IMR-90 (cell line): ENCODE measurements at regions not wholly inside any gene's neighbourhood (a gene's known extent, or its start where the extent isn't known, plus 50 kb on each side); places are given as distances from the start of the nearest gene placed in this dataset.

Source experiments
- ATAC-seq: fragments of 200-7000 bp; cut with Tn5 transposase; 2 replicates; pipeline ENCODE4 v1.9.1; 2020; ENCODE audit warnings: low read depth, mild to moderate bottlenecking, moderate library complexity
- BruUV-seq: library from RNA; stranded (reverse); fragments of 400-500 nt; replicated peaks from 2 replicates; lab custom pipeline; 2021; lab: Mats Ljungman, UMichigan
- CTCF ChIA-PET: fragments of 300-600 bp; formaldehyde crosslinking; extraction: SDS; loops from one replicate; lab custom pipeline; 2021; ENCODE audit warnings: antibody characterized with exemption; lab: Yijun Ruan, JAX
- POLR2A ChIA-PET: fragments of 300-600 bp; sonication (Branson Sonifier 250); formaldehyde crosslinking; loops from one replicate; lab custom pipeline; 2022; ENCODE audit warnings: antibody characterized with exemption; ENCODE audit not compliant: unreplicated experiment; lab: Charles Lee
- DNase-seq: peaks from one replicate; pipeline ENCODE4 v3.0.0; 2013
- H2AFZ ChIP-seq: replicated peaks from 2 replicates; pipeline ENCODE3; 2013; ENCODE audit warnings: low read length, mild to moderate bottlenecking; ENCODE audit not compliant: poor library complexity
- H2AK5ac ChIP-seq: 2 replicates; pipeline ENCODE4 v1.6.1; 2013; ENCODE audit warnings: low read depth, low read length, inconsistent platforms
- H2AK9ac ChIP-seq: replicated peaks from 2 replicates; pipeline ENCODE3; 2013; ENCODE audit warnings: mild to moderate bottlenecking, low read depth, low read length, moderate library complexity; ENCODE audit not compliant: poor library complexity
- H2BK120ac ChIP-seq: 2 replicates; pipeline ENCODE4 v1.6.1; 2013; ENCODE audit warnings: low read depth, low read length, inconsistent platforms
- H2BK15ac ChIP-seq: 3 replicates; pipeline ENCODE4 v1.6.1; 2013; ENCODE audit warnings: low read depth, low read length, inconsistent platforms
- H2BK20ac ChIP-seq: 2 replicates; pipeline ENCODE4 v1.6.1; 2013; ENCODE audit warnings: low read depth, mild to moderate bottlenecking, inconsistent platforms, low read length, moderate library complexity
- H2BK5ac ChIP-seq: 2 replicates; pipeline ENCODE4 v1.6.1; 2013; ENCODE audit warnings: mild to moderate bottlenecking, low read depth, low read length, inconsistent platforms; ENCODE audit not compliant: poor library complexity, severe bottlenecking
- H3K14ac ChIP-seq: replicated peaks from 2 replicates; pipeline ENCODE4 v1.6.1; 2013; ENCODE audit warnings: low read depth, low read length, inconsistent platforms
- H3K18ac ChIP-seq: 2 replicates; pipeline ENCODE4 v1.6.1; 2013; ENCODE audit warnings: low read depth, low read length, control low read depth
- H3K23ac ChIP-seq: 2 replicates; pipeline ENCODE4 v1.6.1; 2013; ENCODE audit warnings: low read depth, low read length, inconsistent platforms
- H3K27ac ChIP-seq: 2 replicates; pipeline ENCODE4 v1.5.1; 2013; ENCODE audit warnings: mild to moderate bottlenecking, control low read depth, low read length; ENCODE audit not compliant: insufficient read depth
- H3K27me3 ChIP-seq: 2 replicates; pipeline ENCODE4 v1.6.1; 2013; ENCODE audit warnings: low read length; ENCODE audit not compliant: control insufficient read depth, insufficient read depth
- H3K36me3 ChIP-seq: 2 replicates; pipeline ENCODE4 v1.6.1; 2013; ENCODE audit warnings: low read length, mixed read lengths; ENCODE audit not compliant: control insufficient read depth, insufficient read depth
- H3K4ac ChIP-seq: 2 replicates; pipeline ENCODE4 v1.6.1; 2013; ENCODE audit warnings: low read depth, low read length, inconsistent platforms
- H3K4me1 ChIP-seq: 2 replicates; pipeline ENCODE4 v1.6.1; 2013; ENCODE audit warnings: low read length, mixed read lengths; ENCODE audit not compliant: control insufficient read depth, insufficient read depth
- H3K4me2 ChIP-seq: 2 replicates; pipeline ENCODE4 v1.6.1; 2013; ENCODE audit warnings: low read depth, mild to moderate bottlenecking, control low read depth, low read length, moderate library complexity
- H3K4me3 ChIP-seq: 2 replicates; pipeline ENCODE4 v1.5.1; 2013; ENCODE audit warnings: low read depth, mild to moderate bottlenecking, control low read depth, low read length, moderate library complexity; ENCODE audit not compliant: insufficient read depth
- H3K56ac ChIP-seq: 2 replicates; pipeline ENCODE4 v1.6.1; 2013; ENCODE audit warnings: low read length, inconsistent platforms; ENCODE audit not compliant: insufficient read depth; ENCODE audit errors: extremely low read depth
- H3K79me1 ChIP-seq, 2 experiments: 2 replicates each; pipeline ENCODE4 v1.6.1; 2013; ENCODE audit warnings: low read length in 2 of 2, inconsistent platforms in 1 of 2, low read depth in 1 of 2
- H3K9ac ChIP-seq: 2 replicates; pipeline ENCODE4 v1.6.1; 2013; ENCODE audit warnings: low read depth, low read length, control low read depth
- H3K9me1 ChIP-seq: 2 replicates; pipeline ENCODE4 v1.6.1; 2013; ENCODE audit warnings: low read length, inconsistent platforms; ENCODE audit not compliant: insufficient read depth
- H3K9me3 ChIP-seq: 2 replicates; pipeline ENCODE4 v1.6.1; 2013; ENCODE audit warnings: low read length; ENCODE audit not compliant: control insufficient read depth, insufficient read depth
- H4K20me1 ChIP-seq: 2 replicates; pipeline ENCODE4 v1.6.1; 2013; ENCODE audit warnings: low read length, inconsistent platforms; ENCODE audit not compliant: insufficient read depth
- H4K5ac ChIP-seq: 2 replicates; pipeline ENCODE4 v1.6.1; 2013; ENCODE audit warnings: mild to moderate bottlenecking, low read depth, low read length, control low read depth
- H4K8ac ChIP-seq, 2 experiments: 2 replicates each; pipeline ENCODE4 v1.6.1; 2013; ENCODE audit warnings: low read depth in 2 of 2, low read length in 2 of 2, control low read depth in 1 of 2, inconsistent platforms in 1 of 2
- H4K91ac ChIP-seq: 2 replicates; pipeline ENCODE4 v1.6.1; 2013; ENCODE audit warnings: low read depth, low read length, inconsistent platforms; ENCODE audit not compliant: insufficient read depth
- MXI1 ChIP-seq: IDR thresholded peaks from 2 replicates; pipeline ENCODE4 v1.6.1; 2012; ENCODE audit warnings: low read depth, mild to moderate bottlenecking, low read length, moderate library complexity, borderline replicate concordance
- SMC3 ChIP-seq: fragments of 150-350 bp; IDR thresholded peaks from 2 replicates; pipeline ENCODE4 v1.6.1; 2016; ENCODE audit warnings: low read depth, mild to moderate bottlenecking, antibody characterized with exemption, low read length, moderate library complexity
- WGBS, 2 experiments: methylation state at CpG; one replicate each; pipeline versions ENCODE4 v1.1.5 to v1.1.7; 2013; ENCODE audit warnings: missing lambda C conversion rate in 2 of 2; ENCODE audit not compliant: insufficient read length in 1 of 2; ENCODE audit errors: extremely low coverage in 2 of 2; 5-methylcytosine and 5-hydroxymethylcytosine counted together
- dilution Hi-C: fragments of 300-500 bp; cut with HindIII; formaldehyde crosslinking; loops from one replicate; pipeline ENCODE4 v1.14.3; 2018; ENCODE audit warnings: low sequenced_read_pairs; ENCODE audit not compliant: unreplicated experiment
- in situ Hi-C: fragments of 300-500 bp; cut with MboI; formaldehyde crosslinking; loops from 3 replicates; pipeline ENCODE4 v1.14.3; 2019; ENCODE audit warnings: low sequenced_read_pairs, inconsistent platforms, mixed read lengths
- intact Hi-C: fragments of 100-400 bp; cut with micrococcal nuclease; formaldehyde crosslinking; loops from 2 replicates; pipeline ENCODE4 v1.10.0; 2022

GRCh38 chr18:44041553-44041952 lies 639.1 kb upstream of the SETBP1 start:
- Histone ChIP-seq H3K79me1 (no peaks in the 10 kb centered on the region), H3K23ac (no peak overlapping the region), H3K4me1 (no peaks in the 10 kb centered on the region), H2AFZ (no peak overlapping the region), H2BK15ac (no peak overlapping the region), H2BK20ac (no peak overlapping the region), H3K14ac (no peak overlapping the region), H2BK5ac (no peak overlapping the region), H3K9me1 (no peaks in the 10 kb centered on the region), H4K20me1 (no peaks in the 10 kb centered on the region), H4K5ac (no peak overlapping the region), H3K4me3 (no peak overlapping the region), H2AK5ac (no peak overlapping the region), H3K27ac (no peak overlapping the region), H3K4me2 (no peak overlapping the region), H3K56ac (no peak overlapping the region), H4K91ac (no peak overlapping the region), H3K9ac (no peak overlapping the region), H2AK9ac (no peak overlapping the region), H3K9me3 (no peaks in the 10 kb centered on the region; the same call in 1 of the 2 replicates), H3K4ac (no peak overlapping the region), H4K8ac (no peak overlapping the region), H3K18ac (no peak overlapping the region), H2BK120ac (no peak overlapping the region), H3K27me3 (no peaks in the 10 kb centered on the region), H3K36me3 (no peaks in the 10 kb centered on the region)
- ChIA-PET POLR2A (no interaction called here), CTCF (no interaction called here)
- intact Hi-C loops (no loop called here), dilution Hi-C loops (no loop called here), in situ Hi-C loops (no loop called here)
- ATAC-seq: no peak
- BruUV-seq: no TSS peak
- DNase-seq: no peak
- WGBS, 2 experiments: no CpG with 5 or more reads among the region's 3 CpGs
- TF ChIP-seq SMC3: no peak
- TF ChIP-seq MXI1: no peak
